ENCODE measurements at regions not wholly inside any gene's neighbourhood (a gene's known extent, or its start where the extent isn't known, plus 50 kb on each side); places are given as distances from the start of the nearest gene placed in this dataset.

- TF ChIP-seq EP300 (IDR thresholded peaks at IDR 0.05; ENCODE audit: borderline replicate concordance in 1 of 2, low read depth in 2 of 2, low read length in 2 of 2) (no peak), RNF2 (IDR thresholded peaks at IDR 0.05; ENCODE audit: borderline replicate concordance, low read depth, low read length, missing control alignments, poor library complexity, severe bottlenecking) (no peak), RBBP5 (IDR thresholded peaks at IDR 0.05; ENCODE audit: borderline replicate concordance, low read depth, low read length) (no peak), JUN (IDR thresholded peaks at IDR 0.05; ENCODE audit: low read depth, low read length) (no peak), MAX (IDR thresholded peaks at IDR 0.05) (no peak), KDM1A (IDR thresholded peaks at IDR 0.05; ENCODE audit: borderline replicate concordance, low read length) (no peak), ATF3 (IDR thresholded peaks at IDR 0.05; ENCODE audit: insufficient read depth, low read depth, low read length) (no peak)
Measured at GRCh38 chr18:38362286-38362792, 796.7 kb upstream of the CELF4 start (continued).

Measured in H1 (cell line).